Chondrocyte (in vitro differentiated cells): ENCODE measurements at regions not wholly inside any gene's neighbourhood (a gene's known extent, or its start where the extent isn't known, plus 50 kb on each side); places are given as distances from the start of the nearest gene placed in this dataset.
A peak's percentile ranks its signal among the peaks of the same experiment; 100 is the strongest.

Experiments used
- DNase-seq: peaks from one replicate; pipeline ENCODE4 v3.0.0; 2021; ENCODE audit warnings: mixed read lengths, low spot score
- H3K27ac Mint-ChIP-seq: one replicate; pipeline ENCODE4 v1.8.0; 2021; ENCODE audit warnings: mild to moderate bottlenecking, moderate library complexity, mixed read lengths; ENCODE audit not compliant: unreplicated experiment
- H3K27me3 Mint-ChIP-seq: 2 replicates; pipeline ENCODE4 v1.8.0; 2021; ENCODE audit warnings: low read depth, mixed read lengths
- H3K36me3 Mint-ChIP-seq: 2 replicates; pipeline ENCODE4 v1.8.0; 2021; ENCODE audit warnings: low read depth, mixed read lengths
- H3K4me1 Mint-ChIP-seq: 2 replicates; pipeline ENCODE4 v1.8.0; 2021; ENCODE audit warnings: low read depth, mild to moderate bottlenecking, mixed read lengths
- H3K4me3 Mint-ChIP-seq: one replicate; pipeline ENCODE4 v1.8.0; 2021; ENCODE audit warnings: mild to moderate bottlenecking, moderate library complexity, mixed read lengths; ENCODE audit not compliant: unreplicated experiment
- H3K9me3 Mint-ChIP-seq: 2 replicates; pipeline ENCODE4 v1.8.0; 2021; ENCODE audit warnings: low read depth, mixed read lengths
- TF ChIP-seq, protein P1 (sequence below): fragments of 200-600 bp; sonication (generic); IDR thresholded peaks from 2 replicates; pipeline ENCODE4 v1.5.0; 2021; ENCODE audit warnings: antibody characterized with exemption, mild to moderate bottlenecking, moderate library complexity

- DNase-seq, result no peak
- TF ChIP-seq, protein P1, sequence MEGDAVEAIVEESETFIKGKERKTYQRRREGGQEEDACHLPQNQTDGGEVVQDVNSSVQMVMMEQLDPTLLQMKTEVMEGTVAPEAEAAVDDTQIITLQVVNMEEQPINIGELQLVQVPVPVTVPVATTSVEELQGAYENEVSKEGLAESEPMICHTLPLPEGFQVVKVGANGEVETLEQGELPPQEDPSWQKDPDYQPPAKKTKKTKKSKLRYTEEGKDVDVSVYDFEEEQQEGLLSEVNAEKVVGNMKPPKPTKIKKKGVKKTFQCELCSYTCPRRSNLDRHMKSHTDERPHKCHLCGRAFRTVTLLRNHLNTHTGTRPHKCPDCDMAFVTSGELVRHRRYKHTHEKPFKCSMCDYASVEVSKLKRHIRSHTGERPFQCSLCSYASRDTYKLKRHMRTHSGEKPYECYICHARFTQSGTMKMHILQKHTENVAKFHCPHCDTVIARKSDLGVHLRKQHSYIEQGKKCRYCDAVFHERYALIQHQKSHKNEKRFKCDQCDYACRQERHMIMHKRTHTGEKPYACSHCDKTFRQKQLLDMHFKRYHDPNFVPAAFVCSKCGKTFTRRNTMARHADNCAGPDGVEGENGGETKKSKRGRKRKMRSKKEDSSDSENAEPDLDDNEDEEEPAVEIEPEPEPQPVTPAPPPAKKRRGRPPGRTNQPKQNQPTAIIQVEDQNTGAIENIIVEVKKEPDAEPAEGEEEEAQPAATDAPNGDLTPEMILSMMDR, result no peak
- Mint-ChIP-seq H3K36me3 (no peaks in the 10 kb centered on the region), H3K4me1 (no peaks in the 10 kb centered on the region), H3K27me3 (peaks cover 29% of the 10 kb centered on the region), H3K9me3 (peaks cover 2% of the 10 kb centered on the region), H3K4me3 (no peak overlapping the region), H3K27ac (no peak overlapping the region)
Observed at GRCh38 chr17:34151102-34151501, 104.0 kb upstream of the CCL2 start.

DNA sequence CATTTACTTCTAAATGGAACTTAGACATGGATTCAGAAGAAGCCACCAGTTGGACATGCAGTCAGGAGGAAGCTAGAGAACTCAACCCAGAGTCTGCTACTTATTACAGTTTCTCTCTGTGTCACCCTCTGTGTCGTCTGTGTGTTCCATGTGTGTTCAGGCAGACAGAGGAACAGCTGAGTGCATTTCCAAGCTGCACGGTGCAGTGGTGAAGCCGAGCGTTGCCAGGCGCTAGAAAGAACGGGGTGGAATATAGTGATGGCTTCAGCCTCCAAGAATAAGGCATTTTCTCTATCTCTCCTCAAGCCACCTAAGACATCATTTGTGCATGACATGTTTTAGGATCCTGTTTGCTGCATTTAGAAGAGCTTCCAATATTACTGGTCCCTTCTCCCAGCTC, 101.1 kb upstream of the CCL2 start:
- no peak for DNase-seq
- Mint-ChIP-seq H3K27ac (no peak overlapping the region), H3K27me3 (peaks cover 49% of the 10 kb centered on the region), H3K9me3 (peaks cover 2% of the 10 kb centered on the region), H3K4me3 (no peak overlapping the region), H3K36me3 (no peaks in the 10 kb centered on the region), H3K4me1 (peaks cover 7% of the 10 kb centered on the region)
- TF ChIP-seq, protein P1, result no peak

GRCh38 chr17:34154961-34155730, 99.9 kb upstream of the CCL2 start:
- no peaks in the 10 kb centered on the region for H3K9me3 Mint-ChIP-seq
- TF ChIP-seq, protein P1, result no peak
- peaks cover 7% of the 10 kb centered on the region for H3K4me1 Mint-ChIP-seq
- DNase-seq, result peak; percentile 89
- H3K27me3 Mint-ChIP-seq, result peaks cover 55% of the 10 kb centered on the region
- H3K4me3 Mint-ChIP-seq, result no peak overlapping the region
- no peaks in the 10 kb centered on the region for H3K36me3 Mint-ChIP-seq
- H3K27ac Mint-ChIP-seq, result no peak overlapping the region

DNA sequence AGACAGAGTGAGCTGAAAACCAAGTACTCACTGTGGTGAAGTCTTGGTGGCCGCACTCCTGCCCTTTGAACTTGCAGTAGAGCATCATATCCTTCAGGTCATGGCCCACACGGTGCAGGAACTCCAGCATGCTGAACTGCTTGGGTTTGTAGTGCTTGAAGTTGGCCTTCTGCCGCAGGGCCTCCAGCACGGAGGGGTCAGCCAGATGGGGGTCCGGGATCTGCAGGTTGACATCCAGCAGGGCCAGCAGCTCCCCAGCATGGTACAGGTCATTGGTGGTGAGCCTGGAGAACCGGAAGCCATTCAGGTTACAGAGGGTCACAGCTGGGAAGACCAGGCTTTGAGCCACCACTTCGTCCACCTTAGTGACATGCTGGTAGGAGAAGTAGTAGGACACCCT, 99.1 kb upstream of the CCL2 start:
- no peak overlapping the region for H3K4me3 Mint-ChIP-seq
- no peaks in the 10 kb centered on the region for H3K36me3 Mint-ChIP-seq
- H3K4me1 Mint-ChIP-seq, result peaks cover 7% of the 10 kb centered on the region
- no peak overlapping the region for H3K27ac Mint-ChIP-seq
- H3K27me3 Mint-ChIP-seq, result peaks cover 61% of the 10 kb centered on the region
- H3K9me3 Mint-ChIP-seq, result no peaks in the 10 kb centered on the region
- no peak for DNase-seq
- TF ChIP-seq, protein P1, result no peak

GRCh38 chr17:34156401-34156740, 98.7 kb upstream of the CCL2 start:
- H3K27ac Mint-ChIP-seq, result no peak overlapping the region
- TF ChIP-seq, protein P1, result no peak
- H3K4me3 Mint-ChIP-seq, result no peak overlapping the region
- no peaks in the 10 kb centered on the region for H3K9me3 Mint-ChIP-seq
- no peaks in the 10 kb centered on the region for H3K36me3 Mint-ChIP-seq
- DNase-seq, result no peak
- H3K4me1 Mint-ChIP-seq, result peaks cover 7% of the 10 kb centered on the region
- H3K27me3 Mint-ChIP-seq, result peaks cover 63% of the 10 kb centered on the region
